Fibroblast of villous mesenchyme (primary cell): ENCODE measurements at regions not wholly inside any gene's neighbourhood (a gene's known extent, or its start where the extent isn't known, plus 50 kb on each side); places are given as distances from the start of the nearest gene placed in this dataset.
"Not testable (repeated sequence)": the region's sequence is repeated elsewhere in the genome, so short reads cannot be mapped to it uniquely, and the experiment has no call there.

Source experiments
- DNase-seq: peaks from one replicate; pipeline ENCODE4 v3.0.0-alpha.2; 2010; ENCODE audit warnings: low read depth
- H3K4me3 ChIP-seq: 2 replicates; pipeline ENCODE4 v1.5.1; 2011; ENCODE audit warnings: low read depth, mild to moderate bottlenecking, low read length
- CTCF ChIP-seq: IDR thresholded peaks from 2 replicates; pipeline ENCODE4 v1.5.1; 2012; ENCODE audit warnings: low read depth, mild to moderate bottlenecking, low read length; ENCODE audit not compliant: insufficient read depth

- no peak for TF ChIP-seq CTCF
- peak; percentile 79 for DNase-seq
- H3K4me3 ChIP-seq: peak overlapping the region; percentile 60
Observed at GRCh38 chr9:129550199-129550839, 70.6 kb downstream of the C9orf50 start.

GRCh38 chr9:129549684-129550083 is 71.2 kb downstream of the C9orf50 start:
- peak; percentile 68 for DNase-seq
- no peak for TF ChIP-seq CTCF
- H3K4me3 ChIP-seq: peak overlapping the region; percentile 60

DNA sequence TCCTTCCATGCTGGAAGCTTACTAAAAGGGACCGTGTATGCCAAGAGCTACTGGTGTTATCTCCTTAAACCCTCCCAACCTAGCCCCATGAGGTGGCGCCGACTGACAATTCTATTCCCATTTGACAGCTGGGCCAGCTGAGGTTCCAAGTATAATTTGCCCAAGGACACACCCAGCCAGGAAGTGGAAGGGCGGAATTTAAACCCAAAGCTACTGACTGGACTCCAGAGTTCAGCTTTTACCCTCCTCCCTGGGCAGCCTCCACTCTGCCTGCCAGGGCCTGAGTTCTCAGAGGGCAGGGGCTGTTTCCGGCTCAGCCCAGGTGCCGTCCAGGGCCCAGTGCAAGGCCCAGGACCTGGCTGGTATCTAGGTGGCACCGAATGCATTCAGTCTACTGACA is 71.8 kb downstream of the C9orf50 start:
- no peak for TF ChIP-seq CTCF
- DNase-seq: no peak
- H3K4me3 ChIP-seq: peak overlapping the region; percentile 60

- H3K4me3 ChIP-seq: no peak overlapping the region
- no peak for TF ChIP-seq CTCF
- DNase-seq: no peak
Observed at GRCh38 chr9:129548571-129549135, 72.2 kb downstream of the C9orf50 start.

DNA sequence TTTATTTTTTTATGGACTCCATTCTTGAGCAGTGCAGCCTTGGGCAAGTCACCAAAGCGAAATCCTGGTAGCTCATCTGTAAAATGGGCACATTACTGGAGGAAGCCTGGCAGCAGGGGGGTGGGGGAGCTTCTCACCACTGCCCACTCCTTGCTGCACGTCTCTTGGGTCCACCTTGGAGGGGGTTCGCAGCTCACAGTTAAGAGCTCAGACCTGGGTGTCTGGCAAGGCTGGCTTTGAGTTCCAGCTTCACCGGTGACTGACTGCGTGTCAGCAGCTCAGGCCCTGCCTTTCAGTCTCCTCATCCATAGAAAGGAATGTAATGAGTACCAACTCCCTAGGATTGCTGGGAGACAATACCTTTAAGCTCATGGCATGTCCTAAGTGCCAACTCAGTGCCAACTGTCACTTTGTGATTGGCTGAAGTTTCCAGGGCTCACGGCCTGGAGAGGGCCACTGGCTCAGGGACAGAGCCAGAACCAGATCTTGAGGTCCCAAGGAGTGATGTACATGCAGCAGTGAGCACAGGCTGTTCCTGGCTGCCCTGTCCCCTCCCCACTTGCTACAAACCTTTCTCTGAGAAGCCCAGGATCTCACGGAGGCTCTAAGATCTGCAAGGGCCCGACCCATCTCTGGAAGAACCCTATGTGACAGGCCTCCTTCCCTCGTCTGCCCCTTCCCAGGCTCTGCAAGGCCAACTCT is 72.9 kb downstream of the C9orf50 start:
- TF ChIP-seq CTCF: no peak
- DNase-seq: no peak
- H3K4me3 ChIP-seq: no peak overlapping the region

DNA sequence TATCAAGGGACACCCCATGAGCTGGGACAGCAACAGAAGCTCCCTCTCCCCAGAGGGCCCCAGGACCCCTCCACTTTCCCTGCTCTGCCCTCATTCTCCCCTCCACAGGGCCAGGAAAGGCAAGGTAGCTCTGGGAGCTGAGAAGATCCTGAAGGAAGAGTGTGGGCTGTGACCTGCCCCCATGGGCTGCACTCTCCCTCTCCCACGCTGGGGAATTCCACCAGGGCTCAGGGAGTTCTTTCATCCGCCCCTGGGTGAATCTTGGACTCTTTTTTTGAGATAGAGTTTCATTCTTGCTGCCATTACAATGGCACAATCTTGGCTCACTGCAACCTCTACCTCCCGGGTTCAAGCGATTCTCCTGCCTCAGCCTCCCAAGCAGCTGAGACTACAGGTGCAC is 73.8 kb downstream of the C9orf50 start:
- TF ChIP-seq CTCF: no peak
- DNase-seq: no peak
- no peak overlapping the region for H3K4me3 ChIP-seq

DNA sequence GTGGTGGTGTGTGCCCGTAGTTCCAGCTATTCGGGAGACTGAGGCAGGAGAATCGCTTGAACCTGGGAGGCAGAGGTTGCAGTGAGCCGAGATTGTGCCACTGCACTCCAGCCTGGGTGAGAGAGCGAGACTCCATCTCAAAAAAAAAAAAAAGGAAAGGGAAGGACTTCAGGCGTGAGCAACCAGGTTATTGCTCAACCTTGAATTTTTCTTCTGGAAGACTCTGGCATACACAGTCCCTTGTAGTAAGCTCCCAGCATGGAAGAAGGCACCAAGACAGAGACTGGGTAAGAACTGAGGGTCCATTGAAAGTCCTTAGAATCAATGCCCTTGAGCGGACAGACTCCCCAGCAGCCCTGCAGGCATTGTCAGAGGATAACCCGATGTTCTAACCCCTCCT is 75.0 kb downstream of the C9orf50 start:
- not testable (repeated sequence) for DNase-seq, H3K4me3 ChIP-seq
